GM23338 (cell line): ENCODE measurements at regions not wholly inside any gene's neighbourhood (a gene's known extent, or its start where the extent isn't known, plus 50 kb on each side); places are given as distances from the start of the nearest gene placed in this dataset.

Experiments used
- CREB1 ChIP-seq: fragments of 250-450 bp; sonication (Bioruptor Pico); IDR thresholded peaks from 2 replicates; pipeline ENCODE4 v1.5.0; 2020; ENCODE audit warnings: low read depth, mild to moderate bottlenecking, moderate library complexity
- EZH2 ChIP-seq: fragments of 200-600 bp; sonication (generic); IDR thresholded peaks from one replicate; pipeline ENCODE4 v1.8.0; 2017; ENCODE audit warnings: antibody characterized with exemption, mild to moderate bottlenecking, low read depth; ENCODE audit not compliant: unreplicated experiment
- EZH2phosphoT487 ChIP-seq: fragments of 200-600 bp; sonication (generic); IDR thresholded peaks from one replicate; pipeline ENCODE4 v1.8.1; 2018; ENCODE audit warnings: antibody characterized with exemption; ENCODE audit not compliant: unreplicated experiment
- JUNB ChIP-seq: IDR thresholded peaks from one replicate; pipeline ENCODE4 v1.6.1; 2016; ENCODE audit warnings: antibody characterized with exemption; ENCODE audit not compliant: unreplicated experiment
- POLR2AphosphoS5 ChIP-seq: IDR thresholded peaks from 2 replicates; pipeline ENCODE4 v1.6.1; 2016; ENCODE audit warnings: antibody characterized with exemption, low read depth
- STAT1 ChIP-seq: IDR thresholded peaks from one replicate; pipeline ENCODE4 v1.6.1; 2016; ENCODE audit warnings: antibody characterized with exemption; ENCODE audit not compliant: unreplicated experiment
- TF ChIP-seq, protein P1 (sequence below), 2 experiments: fragments of 200-600 bp in 1 of 2; sonication (generic) in 1 of 2; conservative IDR thresholded peaks; 2 replicates each; pipeline versions ENCODE4 v1.5.1 to v1.6.1; 2016 to 2017; ENCODE audit warnings: antibody characterized with exemption in 2 of 2, low read depth in 2 of 2, mild to moderate bottlenecking in 2 of 2, moderate library complexity in 1 of 2
- TF ChIP-seq, protein P2 (sequence below): IDR thresholded peaks from one replicate; pipeline ENCODE4 v1.6.1; 2018; ENCODE audit warnings: antibody characterized with exemption; ENCODE audit not compliant: unreplicated experiment

DNA sequence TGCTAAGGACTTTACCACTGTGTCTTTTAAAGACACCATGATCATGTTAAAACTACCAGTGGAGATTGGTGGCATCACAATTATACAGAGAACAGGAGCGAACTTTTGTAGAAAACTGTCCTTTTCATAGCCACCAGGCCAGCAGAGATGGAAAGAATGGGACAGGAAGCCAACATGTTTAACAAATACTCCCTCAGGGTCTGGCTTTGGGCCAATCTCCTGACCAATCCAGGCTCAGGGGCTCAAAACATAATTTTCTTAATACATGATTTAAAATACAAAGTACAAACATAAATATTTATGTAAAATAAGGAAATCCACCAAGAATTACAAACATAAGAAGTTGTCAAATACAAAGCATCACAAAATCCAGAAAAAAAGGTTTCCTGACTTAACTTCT, 266.0 kb downstream of the VPS13C start:
- TF ChIP-seq, protein P1, sequence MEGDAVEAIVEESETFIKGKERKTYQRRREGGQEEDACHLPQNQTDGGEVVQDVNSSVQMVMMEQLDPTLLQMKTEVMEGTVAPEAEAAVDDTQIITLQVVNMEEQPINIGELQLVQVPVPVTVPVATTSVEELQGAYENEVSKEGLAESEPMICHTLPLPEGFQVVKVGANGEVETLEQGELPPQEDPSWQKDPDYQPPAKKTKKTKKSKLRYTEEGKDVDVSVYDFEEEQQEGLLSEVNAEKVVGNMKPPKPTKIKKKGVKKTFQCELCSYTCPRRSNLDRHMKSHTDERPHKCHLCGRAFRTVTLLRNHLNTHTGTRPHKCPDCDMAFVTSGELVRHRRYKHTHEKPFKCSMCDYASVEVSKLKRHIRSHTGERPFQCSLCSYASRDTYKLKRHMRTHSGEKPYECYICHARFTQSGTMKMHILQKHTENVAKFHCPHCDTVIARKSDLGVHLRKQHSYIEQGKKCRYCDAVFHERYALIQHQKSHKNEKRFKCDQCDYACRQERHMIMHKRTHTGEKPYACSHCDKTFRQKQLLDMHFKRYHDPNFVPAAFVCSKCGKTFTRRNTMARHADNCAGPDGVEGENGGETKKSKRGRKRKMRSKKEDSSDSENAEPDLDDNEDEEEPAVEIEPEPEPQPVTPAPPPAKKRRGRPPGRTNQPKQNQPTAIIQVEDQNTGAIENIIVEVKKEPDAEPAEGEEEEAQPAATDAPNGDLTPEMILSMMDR (conservative IDR thresholded peaks at IDR 0.05; ENCODE audit: low read depth in 2 of 2) = no peak
- TF ChIP-seq STAT1 = no peak
- TF ChIP-seq, protein P2, sequence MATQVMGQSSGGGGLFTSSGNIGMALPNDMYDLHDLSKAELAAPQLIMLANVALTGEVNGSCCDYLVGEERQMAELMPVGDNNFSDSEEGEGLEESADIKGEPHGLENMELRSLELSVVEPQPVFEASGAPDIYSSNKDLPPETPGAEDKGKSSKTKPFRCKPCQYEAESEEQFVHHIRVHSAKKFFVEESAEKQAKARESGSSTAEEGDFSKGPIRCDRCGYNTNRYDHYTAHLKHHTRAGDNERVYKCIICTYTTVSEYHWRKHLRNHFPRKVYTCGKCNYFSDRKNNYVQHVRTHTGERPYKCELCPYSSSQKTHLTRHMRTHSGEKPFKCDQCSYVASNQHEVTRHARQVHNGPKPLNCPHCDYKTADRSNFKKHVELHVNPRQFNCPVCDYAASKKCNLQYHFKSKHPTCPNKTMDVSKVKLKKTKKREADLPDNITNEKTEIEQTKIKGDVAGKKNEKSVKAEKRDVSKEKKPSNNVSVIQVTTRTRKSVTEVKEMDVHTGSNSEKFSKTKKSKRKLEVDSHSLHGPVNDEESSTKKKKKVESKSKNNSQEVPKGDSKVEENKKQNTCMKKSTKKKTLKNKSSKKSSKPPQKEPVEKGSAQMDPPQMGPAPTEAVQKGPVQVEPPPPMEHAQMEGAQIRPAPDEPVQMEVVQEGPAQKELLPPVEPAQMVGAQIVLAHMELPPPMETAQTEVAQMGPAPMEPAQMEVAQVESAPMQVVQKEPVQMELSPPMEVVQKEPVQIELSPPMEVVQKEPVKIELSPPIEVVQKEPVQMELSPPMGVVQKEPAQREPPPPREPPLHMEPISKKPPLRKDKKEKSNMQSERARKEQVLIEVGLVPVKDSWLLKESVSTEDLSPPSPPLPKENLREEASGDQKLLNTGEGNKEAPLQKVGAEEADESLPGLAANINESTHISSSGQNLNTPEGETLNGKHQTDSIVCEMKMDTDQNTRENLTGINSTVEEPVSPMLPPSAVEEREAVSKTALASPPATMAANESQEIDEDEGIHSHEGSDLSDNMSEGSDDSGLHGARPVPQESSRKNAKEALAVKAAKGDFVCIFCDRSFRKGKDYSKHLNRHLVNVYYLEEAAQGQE = no peak
- TF ChIP-seq POLR2AphosphoS5 = no peak
- TF ChIP-seq EZH2 = no peak
- TF ChIP-seq EZH2phosphoT487 = no peak
- no peak for TF ChIP-seq CREB1 (CRISPR knock-in tag)
- TF ChIP-seq JUNB = no peak
